ENCODE measurements at regions not wholly inside any gene's neighbourhood (a gene's known extent, or its start where the extent isn't known, plus 50 kb on each side); places are given as distances from the start of the nearest gene placed in this dataset.

GRCh38 chr14:51533160-51533559 lies 118.5 kb upstream of the FRMD6 start (continued):
- TF ChIP-seq ZNF677 (tag by site-specific recombination; IDR thresholded peaks at IDR 0.05) (no peak), ZBTB20 (tag by site-specific recombination; IDR thresholded peaks at IDR 0.05) (no peak), ZNF629 (tag by site-specific recombination; IDR thresholded peaks at IDR 0.05) (no peak), ZNF488 (tag by site-specific recombination; IDR thresholded peaks at IDR 0.05) (no peak), ZNF768 (tag by site-specific recombination; IDR thresholded peaks at IDR 0.05) (no peak), INSM2 (tag by site-specific recombination; IDR thresholded peaks at IDR 0.05) (no peak), ZNF585B (tag by site-specific recombination; IDR thresholded peaks at IDR 0.05) (no peak), KLF16 (tag by site-specific recombination; IDR thresholded peaks at IDR 0.05) (no peak)

GRCh38 chr14:51533872-51534553 lies 117.7 kb upstream of the FRMD6 start:
- Histone ChIP-seq H3K4me3 (ENCODE audit: low read depth, low read length) (no peak overlapping the region), H3K27ac (ENCODE audit: extremely low read depth, low read depth, low read length) (no peak overlapping the region), H3K4me1 (ENCODE audit: control insufficient read depth, insufficient read depth, low read length) (peaks cover 7% of the 10 kb centered on the region), H3K36me3 (ENCODE audit: control insufficient read depth in 2 of 2, insufficient read depth in 1 of 2, low read length in 2 of 2) (no peaks in the 10 kb centered on the region), H3K9me3 (ENCODE audit: control insufficient read depth, insufficient read depth, low read depth, low read length) (no peaks in the 10 kb centered on the region)
- POLR2A ChIA-PET = interaction anchor here (0.8 kb wide), 1 partner anchor 17 kb away, joined by 3 read pairs; no protein-coding TSS in a partner anchor
- CTCF ChIA-PET = interaction anchor here (0.6 to 2.1 kb wide), 2 partner anchors 63 to 250 kb away, joined by 3 to 6 read pairs; no protein-coding TSS in a partner anchor
- TF ChIP-seq ZNF23 (tag by site-specific recombination; IDR thresholded peaks at IDR 0.05; ENCODE audit: borderline replicate concordance) (no peak), ZBTB49 (tag by site-specific recombination; IDR thresholded peaks at IDR 0.05; ENCODE audit: low read depth) (no peak), ZNF175 (tag by site-specific recombination; IDR thresholded peaks at IDR 0.05) (no peak), ZNF211 (tag by site-specific recombination; IDR thresholded peaks at IDR 0.05; ENCODE audit: low read depth) (no peak), TSHZ1 (tag by site-specific recombination; IDR thresholded peaks at IDR 0.05; ENCODE audit: borderline replicate concordance) (no peak), ZNF776 (tag by site-specific recombination; IDR thresholded peaks at IDR 0.05; ENCODE audit: borderline replicate concordance) (no peak), ZNF792 (tag by site-specific recombination; IDR thresholded peaks at IDR 0.05) (no peak), ZNF521 (tag by site-specific recombination; IDR thresholded peaks at IDR 0.05) (no peak), ZNF658 (tag by site-specific recombination; IDR thresholded peaks at IDR 0.05) (no peak), ZNF280C (tag by site-specific recombination; IDR thresholded peaks at IDR 0.05) (no peak), ZNF426 (tag by site-specific recombination; IDR thresholded peaks at IDR 0.05) (no peak), GLI4 (tag by site-specific recombination; IDR thresholded peaks at IDR 0.05) (no peak), ZNF354C (tag by site-specific recombination; IDR thresholded peaks at IDR 0.05; ENCODE audit: borderline replicate concordance, low read depth) (no peak), ZFP41 (tag by site-specific recombination; IDR thresholded peaks at IDR 0.05; ENCODE audit: borderline replicate concordance) (no peak), KLF9 (tag by site-specific recombination; IDR thresholded peaks at IDR 0.05; ENCODE audit: low read depth) (no peak)
